Fibroblast of skin of back (primary cell): ENCODE measurements at regions not wholly inside any gene's neighbourhood (a gene's known extent, or its start where the extent isn't known, plus 50 kb on each side); places are given as distances from the start of the nearest gene placed in this dataset.
"Not testable (repeated sequence)": the region's sequence is repeated elsewhere in the genome, so short reads cannot be mapped to it uniquely, and the experiment has no call there.

Experiments
- DNase-seq: peaks from one replicate; pipeline ENCODE4 v3.0.0-alpha.2; 2013

GRCh38 chr1:104322131-104322530 is 572.4 kb downstream of the AMY1C start:
- DNase-seq, result no peak

- DNase-seq, result no peak
Observed at GRCh38 chr1:104329278-104329677, 579.6 kb downstream of the AMY1C start.

GRCh38 chr1:104331763-104332162 is 582.1 kb downstream of the AMY1C start:
- DNase-seq, result no peak

- DNase-seq, result not testable (repeated sequence)
Observed at GRCh38 chr1:104337927-104338326, 588.2 kb downstream of the AMY1C start.

- no peak for DNase-seq
Observed at GRCh38 chr1:104341944-104342343, 592.2 kb downstream of the AMY1C start.

- no peak for DNase-seq
Observed at GRCh38 chr1:104348277-104348676, 598.6 kb downstream of the AMY1C start.

- no peak for DNase-seq
Observed at GRCh38 chr1:104353580-104353979, 603.9 kb downstream of the AMY1C start.

- DNase-seq, result no peak
Observed at GRCh38 chr1:104358086-104358485, 608.4 kb downstream of the AMY1C start.

- no peak for DNase-seq
Observed at GRCh38 chr1:104358621-104359020, 608.9 kb downstream of the AMY1C start.

GRCh38 chr1:104378414-104378813 is 628.7 kb downstream of the AMY1C start:
- DNase-seq, result no peak

GRCh38 chr1:104380003-104380402 is 630.3 kb downstream of the AMY1C start:
- DNase-seq, result no peak

GRCh38 chr1:104387716-104388508 is 638.2 kb downstream of the AMY1C start:
- DNase-seq, result no peak

GRCh38 chr1:104392552-104392951 is 642.9 kb downstream of the AMY1C start:
- no peak for DNase-seq

- no peak for DNase-seq
Observed at GRCh38 chr1:104402178-104402577, 652.5 kb downstream of the AMY1C start.

- DNase-seq, result no peak
Observed at GRCh38 chr1:104403883-104404282, 654.2 kb downstream of the AMY1C start.

GRCh38 chr1:104406728-104407127 is 657.0 kb downstream of the AMY1C start:
- DNase-seq, result no peak

GRCh38 chr1:104408268-104408667 is 658.6 kb downstream of the AMY1C start:
- DNase-seq, result no peak

GRCh38 chr1:104435255-104435654 is 685.6 kb downstream of the AMY1C start:
- no peak for DNase-seq

GRCh38 chr1:104440011-104440410 is 690.3 kb downstream of the AMY1C start:
- DNase-seq, result no peak

- no peak for DNase-seq
Observed at GRCh38 chr1:104456724-104457123, 707.0 kb downstream of the AMY1C start.

GRCh38 chr1:104459886-104460285 is 710.2 kb downstream of the AMY1C start:
- DNase-seq, result no peak

- no peak for DNase-seq
Observed at GRCh38 chr1:104460880-104461279, 711.2 kb downstream of the AMY1C start.

GRCh38 chr1:104463126-104463697 is 713.5 kb downstream of the AMY1C start:
- DNase-seq, result no peak

GRCh38 chr1:104466068-104466467 is 716.4 kb downstream of the AMY1C start:
- no peak for DNase-seq
